HG03103 (cell line): ENCODE measurements at regions not wholly inside any gene's neighbourhood (a gene's known extent, or its start where the extent isn't known, plus 50 kb on each side); places are given as distances from the start of the nearest gene placed in this dataset.

ENCODE experiments used
- ATAC-seq: cut with Tn5 transposase; IDR thresholded peaks from one replicate; pipeline ENCODE4 v1.9.1; 2021; ENCODE audit warnings: low read depth; ENCODE audit not compliant: unreplicated experiment

GRCh38 chr20:23188377-23189169 is 102.4 kb upstream of the CD93 start:
- no peak for ATAC-seq

- ATAC-seq = no peak
Measured at GRCh38 chr20:23187751-23188150, 101.6 kb upstream of the CD93 start.

- ATAC-seq = no peak
Measured at GRCh38 chr20:23186808-23187207, 100.7 kb upstream of the CD93 start.

GRCh38 chr20:23180451-23180921 is 94.4 kb upstream of the CD93 start:
- ATAC-seq = no peak

- ATAC-seq = no peak
Measured at GRCh38 chr20:23179766-23180403, 93.8 kb upstream of the CD93 start.

GRCh38 chr20:23178806-23179205 is 92.7 kb upstream of the CD93 start:
- no peak for ATAC-seq

GRCh38 chr20:23174821-23175220 is 88.7 kb upstream of the CD93 start:
- no peak for ATAC-seq

GRCh38 chr20:23167431-23167830 is 81.3 kb upstream of the CD93 start:
- no peak for ATAC-seq

- ATAC-seq = no peak
Measured at GRCh38 chr20:23166563-23166962, 80.4 kb upstream of the CD93 start.

- ATAC-seq = no peak
Measured at GRCh38 chr20:23165964-23166363, 79.8 kb upstream of the CD93 start.

- no peak for ATAC-seq
Measured at GRCh38 chr20:23165307-23165750, 79.2 kb upstream of the CD93 start.

GRCh38 chr20:23164176-23164601 is 78.1 kb upstream of the CD93 start:
- ATAC-seq = no peak

- no peak for ATAC-seq
Measured at GRCh38 chr20:23163562-23163961, 77.4 kb upstream of the CD93 start.

GRCh38 chr20:23162887-23163286 is 76.8 kb upstream of the CD93 start:
- no peak for ATAC-seq

- no peak for ATAC-seq
Measured at GRCh38 chr20:23161968-23162696, 76.0 kb upstream of the CD93 start.

- ATAC-seq = no peak
Measured at GRCh38 chr20:23161244-23161891, 75.2 kb upstream of the CD93 start.

- no peak for ATAC-seq
Measured at GRCh38 chr20:23160536-23161243, 74.6 kb upstream of the CD93 start.

- ATAC-seq = no peak
Measured at GRCh38 chr20:23159947-23160318, 73.8 kb upstream of the CD93 start.

- ATAC-seq = no peak
Measured at GRCh38 chr20:23159256-23159946, 73.3 kb upstream of the CD93 start.

GRCh38 chr20:23157734-23158133 is 71.6 kb upstream of the CD93 start:
- no peak for ATAC-seq
